RWPE2 (cell line): ENCODE measurements at regions not wholly inside any gene's neighbourhood (a gene's known extent, or its start where the extent isn't known, plus 50 kb on each side); places are given as distances from the start of the nearest gene placed in this dataset.

ENCODE experiments used
- ATAC-seq: fragments of 200-7000 bp; cut with Tn5 transposase; 3 replicates; pipeline ENCODE4 v1.9.1; 2021; ENCODE audit warnings: low read depth
- DNase-seq: peaks from one replicate; pipeline ENCODE4 v3.0.0-alpha.2; 2020; ENCODE audit warnings: low spot score
- H3K27ac ChIP-seq: fragments of 450-650 bp; 2 replicates; pipeline ENCODE4 v1.5.1; 2017; ENCODE audit warnings: mild to moderate bottlenecking; ENCODE audit not compliant: poor library complexity, severe bottlenecking
- H3K27me3 ChIP-seq: fragments of 250-450 bp; sonication (Bioruptor Pico); 2 replicates; pipeline ENCODE4 v1.5.1; 2021; ENCODE audit warnings: mild to moderate bottlenecking, moderate library complexity; ENCODE audit not compliant: insufficient read depth, poor library complexity, severe bottlenecking
- H3K36me3 ChIP-seq: fragments of 250-450 bp; sonication (Bioruptor Pico); 2 replicates; pipeline ENCODE4 v1.5.1; 2020; ENCODE audit warnings: low read depth, mild to moderate bottlenecking, moderate library complexity
- H3K4me1 ChIP-seq: fragments of 250-450 bp; sonication (Bioruptor Pico); 2 replicates; pipeline ENCODE4 v1.5.1; 2021; ENCODE audit warnings: mild to moderate bottlenecking, moderate library complexity; ENCODE audit not compliant: insufficient read depth, poor library complexity, severe bottlenecking
- H3K4me3 ChIP-seq: fragments of 250-450 bp; sonication (Bioruptor Pico); 2 replicates; pipeline ENCODE4 v1.5.1; 2021; ENCODE audit warnings: mild to moderate bottlenecking, moderate library complexity; ENCODE audit not compliant: severe bottlenecking
- H3K9me3 ChIP-seq: fragments of 250-450 bp; sonication (Bioruptor Pico); 2 replicates; pipeline ENCODE4 v1.5.1; 2021; ENCODE audit warnings: mild to moderate bottlenecking, moderate library complexity; ENCODE audit not compliant: severe bottlenecking
- CTCF ChIP-seq: fragments of 450-650 bp; IDR thresholded peaks from one replicate; pipeline ENCODE4 v1.5.1; 2017; ENCODE audit warnings: mild to moderate bottlenecking, moderate library complexity; ENCODE audit not compliant: poor library complexity, severe bottlenecking

GRCh38 chr18:33836564-33836963, 258.5 kb downstream of the ASXL3 start:
- DNase-seq (no peak), ATAC-seq (no peak)
- H3K27ac ChIP-seq, result no peak overlapping the region
- H3K27me3 ChIP-seq, result peaks cover 2% of the 10 kb centered on the region
- H3K9me3 ChIP-seq, result no peaks in the 10 kb centered on the region
- no peaks in the 10 kb centered on the region for H3K4me1 ChIP-seq
- no peak overlapping the region for H3K4me3 ChIP-seq
- no peak for TF ChIP-seq CTCF
- no peaks in the 10 kb centered on the region for H3K36me3 ChIP-seq

- Histone ChIP-seq H3K4me3 (no peak overlapping the region), H3K4me1 (no peaks in the 10 kb centered on the region), H3K36me3 (no peaks in the 10 kb centered on the region), H3K27me3 (peaks cover 2% of the 10 kb centered on the region), H3K9me3 (no peaks in the 10 kb centered on the region), H3K27ac (no peak overlapping the region)
- no peak for TF ChIP-seq CTCF
- DNase-seq (no peak), ATAC-seq (no peak)
Measured at GRCh38 chr18:33835419-33835818, 257.4 kb downstream of the ASXL3 start.

GRCh38 chr18:33833842-33834241, 255.8 kb downstream of the ASXL3 start:
- ATAC-seq, result no peak
- no peak overlapping the region for H3K27ac ChIP-seq
- H3K4me3 ChIP-seq, result no peak overlapping the region
- H3K4me1 ChIP-seq, result no peaks in the 10 kb centered on the region
- H3K9me3 ChIP-seq, result no peaks in the 10 kb centered on the region
- no peaks in the 10 kb centered on the region for H3K27me3 ChIP-seq
- H3K36me3 ChIP-seq, result no peaks in the 10 kb centered on the region
- no peak for TF ChIP-seq CTCF
- no peak for DNase-seq

- Histone ChIP-seq H3K27me3 (no peaks in the 10 kb centered on the region), H3K27ac (no peak overlapping the region), H3K4me1 (no peaks in the 10 kb centered on the region), H3K4me3 (no peak overlapping the region), H3K9me3 (no peaks in the 10 kb centered on the region), H3K36me3 (no peaks in the 10 kb centered on the region)
- DNase-seq (no peak), ATAC-seq (no peak)
- no peak for TF ChIP-seq CTCF
Measured at GRCh38 chr18:33831424-33831823, 253.4 kb downstream of the ASXL3 start.

GRCh38 chr18:33830213-33830612, 252.2 kb downstream of the ASXL3 start:
- Histone ChIP-seq H3K9me3 (no peaks in the 10 kb centered on the region), H3K36me3 (no peaks in the 10 kb centered on the region), H3K4me3 (no peak overlapping the region), H3K4me1 (no peaks in the 10 kb centered on the region), H3K27ac (no peak overlapping the region), H3K27me3 (no peaks in the 10 kb centered on the region)
- DNase-seq (no peak), ATAC-seq (no peak)
- TF ChIP-seq CTCF, result no peak
